RWPE2 (cell line): ENCODE measurements at regions not wholly inside any gene's neighbourhood (a gene's known extent, or its start where the extent isn't known, plus 50 kb on each side); places are given as distances from the start of the nearest gene placed in this dataset.

ENCODE experiments used
- ATAC-seq: fragments of 200-7000 bp; cut with Tn5 transposase; 3 replicates; pipeline ENCODE4 v1.9.1; 2021; ENCODE audit warnings: low read depth
- DNase-seq: peaks from one replicate; pipeline ENCODE4 v3.0.0-alpha.2; 2020; ENCODE audit warnings: low spot score
- H3K27ac ChIP-seq: fragments of 450-650 bp; 2 replicates; pipeline ENCODE4 v1.5.1; 2017; ENCODE audit warnings: mild to moderate bottlenecking; ENCODE audit not compliant: poor library complexity, severe bottlenecking
- H3K27me3 ChIP-seq: fragments of 250-450 bp; sonication (Bioruptor Pico); 2 replicates; pipeline ENCODE4 v1.5.1; 2021; ENCODE audit warnings: mild to moderate bottlenecking, moderate library complexity; ENCODE audit not compliant: insufficient read depth, poor library complexity, severe bottlenecking
- H3K36me3 ChIP-seq: fragments of 250-450 bp; sonication (Bioruptor Pico); 2 replicates; pipeline ENCODE4 v1.5.1; 2020; ENCODE audit warnings: low read depth, mild to moderate bottlenecking, moderate library complexity
- H3K4me1 ChIP-seq: fragments of 250-450 bp; sonication (Bioruptor Pico); 2 replicates; pipeline ENCODE4 v1.5.1; 2021; ENCODE audit warnings: mild to moderate bottlenecking, moderate library complexity; ENCODE audit not compliant: insufficient read depth, poor library complexity, severe bottlenecking
- H3K4me3 ChIP-seq: fragments of 250-450 bp; sonication (Bioruptor Pico); 2 replicates; pipeline ENCODE4 v1.5.1; 2021; ENCODE audit warnings: mild to moderate bottlenecking, moderate library complexity; ENCODE audit not compliant: severe bottlenecking
- H3K9me3 ChIP-seq: fragments of 250-450 bp; sonication (Bioruptor Pico); 2 replicates; pipeline ENCODE4 v1.5.1; 2021; ENCODE audit warnings: mild to moderate bottlenecking, moderate library complexity; ENCODE audit not compliant: severe bottlenecking
- CTCF ChIP-seq: fragments of 450-650 bp; IDR thresholded peaks from one replicate; pipeline ENCODE4 v1.5.1; 2017; ENCODE audit warnings: mild to moderate bottlenecking, moderate library complexity; ENCODE audit not compliant: poor library complexity, severe bottlenecking

- Histone ChIP-seq H3K36me3 (no peaks in the 10 kb centered on the region), H3K4me3 (no peak overlapping the region), H3K9me3 (no peaks in the 10 kb centered on the region), H3K27ac (no peak overlapping the region), H3K27me3 (peaks cover 3% of the 10 kb centered on the region), H3K4me1 (no peaks in the 10 kb centered on the region)
- no peak for DNase-seq
- no peak for ATAC-seq
- no peak for TF ChIP-seq CTCF
Measured at GRCh38 chr6:93524671-93525451, 105.5 kb upstream of the EPHA7 start.

GRCh38 chr6:93523365-93523764, 104.0 kb upstream of the EPHA7 start:
- no peak for TF ChIP-seq CTCF
- Histone ChIP-seq H3K36me3 (no peaks in the 10 kb centered on the region), H3K4me1 (no peaks in the 10 kb centered on the region), H3K27ac (no peak overlapping the region), H3K9me3 (no peaks in the 10 kb centered on the region), H3K4me3 (no peak overlapping the region), H3K27me3 (peaks cover 3% of the 10 kb centered on the region)
- DNase-seq (no peak), ATAC-seq (no peak)

GRCh38 chr6:93516441-93516840, 97.1 kb upstream of the EPHA7 start:
- Histone ChIP-seq H3K9me3 (no peaks in the 10 kb centered on the region), H3K36me3 (no peaks in the 10 kb centered on the region), H3K4me3 (no peak overlapping the region), H3K27ac (no peak overlapping the region), H3K27me3 (no peaks in the 10 kb centered on the region), H3K4me1 (no peaks in the 10 kb centered on the region)
- TF ChIP-seq CTCF, result no peak
- ATAC-seq (no peak), DNase-seq (no peak)

- no peaks in the 10 kb centered on the region for H3K4me1 ChIP-seq
Measured at GRCh38 chr6:93515736-93516135, 96.4 kb upstream of the EPHA7 start.

More at GRCh38 chr6:93515736-93516135, 96.4 kb upstream of the EPHA7 start:
- H3K36me3 ChIP-seq, result no peaks in the 10 kb centered on the region
- no peak for ATAC-seq
- DNase-seq, result no peak
- no peaks in the 10 kb centered on the region for H3K27me3 ChIP-seq
- H3K27ac ChIP-seq, result no peak overlapping the region
- no peak for TF ChIP-seq CTCF
- H3K9me3 ChIP-seq, result no peaks in the 10 kb centered on the region
- no peak overlapping the region for H3K4me3 ChIP-seq
